ENCODE measurements at regions not wholly inside any gene's neighbourhood (a gene's known extent, or its start where the extent isn't known, plus 50 kb on each side); places are given as distances from the start of the nearest gene placed in this dataset.

DNA sequence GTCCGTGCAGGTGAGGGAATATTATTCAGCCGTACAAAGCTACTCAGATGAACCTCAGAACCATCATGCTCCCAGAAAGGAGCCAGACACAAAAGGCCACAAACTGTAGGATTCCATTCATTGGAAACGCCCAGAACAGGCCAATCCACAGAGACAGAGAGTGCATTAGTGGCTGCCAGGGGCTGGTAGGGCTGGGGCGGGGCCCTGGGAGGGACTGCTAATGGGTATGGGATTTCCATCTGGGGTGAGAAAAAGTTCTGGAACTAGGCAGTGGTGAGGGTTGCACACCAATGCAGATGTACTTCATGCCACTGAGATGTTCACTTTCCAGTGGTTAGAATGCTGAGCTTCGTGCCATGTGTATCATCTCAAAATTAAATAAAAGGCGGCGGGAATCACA lies 101.1 kb downstream of the RFLNA start:
- peaks cover 97% of the 10 kb centered on the region for H3K36me3 Mint-ChIP-seq (ENCODE audit: insufficient read depth, unreplicated experiment)

DNA sequence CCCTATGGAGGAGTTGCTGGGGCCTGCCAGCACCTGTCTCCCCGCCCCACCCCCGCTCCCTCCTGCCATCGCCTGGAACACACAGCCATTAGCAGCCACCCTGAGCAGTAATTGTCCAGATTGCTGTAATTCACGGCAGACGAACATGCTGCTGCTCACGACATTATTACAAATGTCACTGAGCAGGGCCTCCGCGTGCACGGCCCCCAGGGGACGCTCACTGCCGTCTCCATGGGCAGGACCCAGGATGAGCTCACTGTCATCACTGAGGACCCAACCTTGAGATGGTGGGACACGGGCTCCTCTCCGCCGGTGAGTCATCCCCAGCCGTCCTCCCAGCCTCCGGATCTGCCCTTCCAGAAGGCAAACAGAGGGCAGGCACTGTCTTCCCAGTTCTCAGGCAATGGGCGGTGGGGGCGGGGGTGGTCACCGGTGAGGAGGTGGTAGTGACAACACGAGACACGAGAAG lies 100.4 kb downstream of the RFLNA start:
- Mint-ChIP-seq H3K4me3 (ENCODE audit: low read depth, unreplicated experiment) (no peak overlapping the region), H3K4me1 (ENCODE audit: low read depth, unreplicated experiment) (peaks cover 51% of the 10 kb centered on the region), H3K9me3 (ENCODE audit: low read depth, unreplicated experiment) (no peaks in the 10 kb centered on the region), H3K36me3 (ENCODE audit: insufficient read depth, unreplicated experiment) (peaks cover 97% of the 10 kb centered on the region), H3K27me3 (ENCODE audit: unreplicated experiment) (no peaks in the 10 kb centered on the region), H3K27ac (ENCODE audit: unreplicated experiment) (no peak overlapping the region)
- CTCF ChIA-PET = interaction anchor here (0.7 kb wide), 1 partner anchor 172 kb away, joined by 4 read pairs; no protein-coding TSS in a partner anchor
- intact Hi-C loops (cut with micrococcal nuclease; ENCODE audit: unreplicated experiment) = loop anchor here (10.0 kb wide), 1 partner anchor 361 kb away; no protein-coding TSS in a partner anchor
- TF ChIP-seq, protein P1, sequence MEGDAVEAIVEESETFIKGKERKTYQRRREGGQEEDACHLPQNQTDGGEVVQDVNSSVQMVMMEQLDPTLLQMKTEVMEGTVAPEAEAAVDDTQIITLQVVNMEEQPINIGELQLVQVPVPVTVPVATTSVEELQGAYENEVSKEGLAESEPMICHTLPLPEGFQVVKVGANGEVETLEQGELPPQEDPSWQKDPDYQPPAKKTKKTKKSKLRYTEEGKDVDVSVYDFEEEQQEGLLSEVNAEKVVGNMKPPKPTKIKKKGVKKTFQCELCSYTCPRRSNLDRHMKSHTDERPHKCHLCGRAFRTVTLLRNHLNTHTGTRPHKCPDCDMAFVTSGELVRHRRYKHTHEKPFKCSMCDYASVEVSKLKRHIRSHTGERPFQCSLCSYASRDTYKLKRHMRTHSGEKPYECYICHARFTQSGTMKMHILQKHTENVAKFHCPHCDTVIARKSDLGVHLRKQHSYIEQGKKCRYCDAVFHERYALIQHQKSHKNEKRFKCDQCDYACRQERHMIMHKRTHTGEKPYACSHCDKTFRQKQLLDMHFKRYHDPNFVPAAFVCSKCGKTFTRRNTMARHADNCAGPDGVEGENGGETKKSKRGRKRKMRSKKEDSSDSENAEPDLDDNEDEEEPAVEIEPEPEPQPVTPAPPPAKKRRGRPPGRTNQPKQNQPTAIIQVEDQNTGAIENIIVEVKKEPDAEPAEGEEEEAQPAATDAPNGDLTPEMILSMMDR (IDR thresholded peaks at IDR 0.05; ENCODE audit: unreplicated experiment) = no peak
- no TSS peak for BruUV-seq (replicated peaks)
- no peak for DNase-seq

More for the DNA sequence above, 101.1 kb downstream of the RFLNA start:
- DNase-seq = no peak
- Mint-ChIP-seq H3K27me3 (ENCODE audit: unreplicated experiment) (no peaks in the 10 kb centered on the region), H3K4me1 (ENCODE audit: low read depth, unreplicated experiment) (peaks cover 44% of the 10 kb centered on the region), H3K27ac (ENCODE audit: unreplicated experiment) (no peak overlapping the region), H3K9me3 (ENCODE audit: low read depth, unreplicated experiment) (no peaks in the 10 kb centered on the region), H3K4me3 (ENCODE audit: low read depth, unreplicated experiment) (no peak overlapping the region)
- no TSS peak for BruUV-seq (replicated peaks)
- intact Hi-C loops (cut with micrococcal nuclease; ENCODE audit: unreplicated experiment) = loop anchor here (10.0 kb wide), 1 partner anchor 361 kb away; no protein-coding TSS in a partner anchor
- TF ChIP-seq, protein P1 (IDR thresholded peaks at IDR 0.05; ENCODE audit: unreplicated experiment) = no peak
- CTCF ChIA-PET = interaction anchor here (1.0 kb wide), 1 partner anchor 123 kb away, joined by 4 read pairs; no protein-coding TSS in a partner anchor

DNA sequence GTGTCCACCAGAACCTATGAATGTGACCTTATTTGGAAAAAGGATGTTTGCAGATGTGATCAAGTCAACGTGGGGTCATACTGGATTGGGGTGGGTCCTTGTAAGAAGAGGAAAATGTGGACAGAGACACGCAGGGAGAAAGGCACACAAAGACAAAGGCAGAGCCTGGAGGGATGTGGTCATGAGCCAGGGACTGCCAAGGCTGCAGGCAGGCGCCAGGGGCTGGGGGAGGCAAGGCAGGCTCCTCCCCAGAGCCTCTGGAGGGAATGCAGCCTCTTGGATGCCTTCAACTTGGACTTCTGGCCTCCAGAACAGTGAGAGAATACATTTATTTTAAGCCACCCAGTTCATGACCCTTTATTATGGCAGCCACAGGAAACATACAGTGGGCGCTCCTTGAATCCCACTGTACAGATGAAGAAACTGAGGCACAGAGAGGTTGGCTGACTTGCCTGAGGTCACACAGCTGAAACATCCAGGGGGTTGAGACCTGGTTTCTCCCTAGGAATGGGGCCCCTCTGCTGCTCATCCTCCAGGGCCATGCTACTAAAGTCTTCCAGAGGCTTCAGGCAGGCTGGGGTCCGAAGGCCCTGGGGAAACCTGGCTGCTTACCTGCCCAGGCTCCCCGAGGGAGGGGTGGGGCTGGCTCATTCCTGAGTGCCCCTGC lies 99.7 kb downstream of the RFLNA start:
- Mint-ChIP-seq H3K9me3 (ENCODE audit: low read depth, unreplicated experiment) (no peaks in the 10 kb centered on the region), H3K4me3 (ENCODE audit: low read depth, unreplicated experiment) (no peak overlapping the region), H3K4me1 (ENCODE audit: low read depth, unreplicated experiment) (peaks cover 56% of the 10 kb centered on the region), H3K36me3 (ENCODE audit: insufficient read depth, unreplicated experiment) (peaks cover 95% of the 10 kb centered on the region), H3K27me3 (ENCODE audit: unreplicated experiment) (no peaks in the 10 kb centered on the region), H3K27ac (ENCODE audit: unreplicated experiment) (peak overlapping the region; percentile 46)
- intact Hi-C loops (cut with micrococcal nuclease; ENCODE audit: unreplicated experiment) = loop anchor here (10.0 kb wide), 1 partner anchor 360 kb away; no protein-coding TSS in a partner anchor
- DNase-seq = no peak
- CTCF ChIA-PET = no interaction called here
- BruUV-seq (replicated peaks) = no TSS peak
- TF ChIP-seq, protein P1 (IDR thresholded peaks at IDR 0.05; ENCODE audit: unreplicated experiment) = no peak

DNA sequence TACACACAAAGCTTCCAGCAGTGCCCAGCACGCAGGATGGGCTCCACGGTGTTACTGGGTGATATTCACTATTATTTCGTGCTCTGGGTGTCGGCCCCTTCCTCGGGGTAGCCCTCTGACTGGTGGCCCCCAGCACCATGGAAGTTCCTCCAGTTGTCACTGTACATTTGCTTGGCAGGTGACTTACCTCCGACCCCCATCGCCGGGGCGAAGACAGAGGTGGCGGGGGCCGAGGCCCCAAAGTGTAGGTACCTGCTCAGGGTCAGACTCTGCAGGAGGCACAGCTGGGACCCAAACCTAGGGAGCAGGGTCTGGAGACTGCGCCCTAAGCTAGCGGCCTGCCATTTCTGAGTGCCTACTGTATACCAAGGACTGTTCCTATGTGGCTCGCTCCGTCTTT lies 98.9 kb downstream of the RFLNA start:
- no peaks in the 10 kb centered on the region for H3K27me3 Mint-ChIP-seq (ENCODE audit: unreplicated experiment)
- TF ChIP-seq, protein P1 (IDR thresholded peaks at IDR 0.05; ENCODE audit: unreplicated experiment) = no peak
- no peak overlapping the region for H3K4me3 Mint-ChIP-seq (ENCODE audit: low read depth, unreplicated experiment)
- BruUV-seq (replicated peaks) = no TSS peak
- H3K36me3 Mint-ChIP-seq (ENCODE audit: insufficient read depth, unreplicated experiment) = peaks cover 88% of the 10 kb centered on the region
- CTCF ChIA-PET = interaction anchor here (0.6 kb wide), 1 partner anchor 341 kb away, joined by 3 read pairs; no protein-coding TSS in a partner anchor
- intact Hi-C loops (cut with micrococcal nuclease; ENCODE audit: unreplicated experiment) = loop anchor here (10.0 kb wide), 1 partner anchor 359 kb away; no protein-coding TSS in a partner anchor
- DNase-seq = no peak
- H3K4me1 Mint-ChIP-seq (ENCODE audit: low read depth, unreplicated experiment) = peaks cover 56% of the 10 kb centered on the region
- peak overlapping the region; percentile 77 for H3K27ac Mint-ChIP-seq (ENCODE audit: unreplicated experiment)
- no peaks in the 10 kb centered on the region for H3K9me3 Mint-ChIP-seq (ENCODE audit: low read depth, unreplicated experiment)
